ENCODE measurements at regions not wholly inside any gene's neighbourhood (a gene's known extent, or its start where the extent isn't known, plus 50 kb on each side); places are given as distances from the start of the nearest gene placed in this dataset.

DNA sequence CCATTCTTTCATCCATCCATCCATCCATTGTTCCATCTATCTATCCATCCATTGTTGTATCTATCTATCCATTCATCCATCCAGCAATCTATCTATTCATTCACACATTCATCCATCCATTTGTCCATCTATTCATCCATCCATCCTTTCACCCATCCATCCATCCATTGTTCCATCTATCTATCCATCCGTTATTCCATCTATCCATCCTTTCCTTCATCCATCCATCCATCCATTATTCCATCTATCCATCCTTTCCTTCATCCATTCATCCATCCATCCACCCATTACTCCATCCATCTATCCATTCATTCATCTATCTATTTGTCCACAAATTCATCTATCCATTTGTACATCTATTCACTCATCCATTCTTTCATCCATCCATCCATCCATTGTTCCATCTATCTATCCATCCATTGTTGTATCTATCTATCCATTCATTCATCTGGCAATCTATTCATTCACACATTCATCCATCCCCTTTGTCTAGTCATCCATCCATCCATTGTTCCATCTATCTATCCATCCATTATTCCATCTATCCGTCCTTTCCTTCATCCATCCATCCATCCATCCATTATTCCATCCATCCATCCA is 65.9 kb upstream of the ANO1 start:
- TF ChIP-seq, protein P1, sequence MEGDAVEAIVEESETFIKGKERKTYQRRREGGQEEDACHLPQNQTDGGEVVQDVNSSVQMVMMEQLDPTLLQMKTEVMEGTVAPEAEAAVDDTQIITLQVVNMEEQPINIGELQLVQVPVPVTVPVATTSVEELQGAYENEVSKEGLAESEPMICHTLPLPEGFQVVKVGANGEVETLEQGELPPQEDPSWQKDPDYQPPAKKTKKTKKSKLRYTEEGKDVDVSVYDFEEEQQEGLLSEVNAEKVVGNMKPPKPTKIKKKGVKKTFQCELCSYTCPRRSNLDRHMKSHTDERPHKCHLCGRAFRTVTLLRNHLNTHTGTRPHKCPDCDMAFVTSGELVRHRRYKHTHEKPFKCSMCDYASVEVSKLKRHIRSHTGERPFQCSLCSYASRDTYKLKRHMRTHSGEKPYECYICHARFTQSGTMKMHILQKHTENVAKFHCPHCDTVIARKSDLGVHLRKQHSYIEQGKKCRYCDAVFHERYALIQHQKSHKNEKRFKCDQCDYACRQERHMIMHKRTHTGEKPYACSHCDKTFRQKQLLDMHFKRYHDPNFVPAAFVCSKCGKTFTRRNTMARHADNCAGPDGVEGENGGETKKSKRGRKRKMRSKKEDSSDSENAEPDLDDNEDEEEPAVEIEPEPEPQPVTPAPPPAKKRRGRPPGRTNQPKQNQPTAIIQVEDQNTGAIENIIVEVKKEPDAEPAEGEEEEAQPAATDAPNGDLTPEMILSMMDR (IDR thresholded peaks at IDR 0.05; ENCODE audit: low read length): no peak
- no peak for TF ChIP-seq EZH2 (IDR thresholded peaks at IDR 0.05; ENCODE audit: borderline replicate concordance, low read length)

Measured in OCI-LY1 (cell line).